Neural progenitor cell (in vitro differentiated cells): ENCODE measurements at regions not wholly inside any gene's neighbourhood (a gene's known extent, or its start where the extent isn't known, plus 50 kb on each side); places are given as distances from the start of the nearest gene placed in this dataset.

Source experiments
- DNase-seq: peaks from one replicate; pipeline ENCODE4 v3.0.0-alpha.2; 2016; ENCODE audit warnings: low spot score
- H2AFZ ChIP-seq: fragments of 200-600 bp; sonication (generic); replicated peaks from 2 replicates; pipeline ENCODE4 v1.6.1; 2016; ENCODE audit warnings: antibody characterized with exemption
- H3F3A ChIP-seq: fragments of 200-600 bp; sonication (generic); 2 replicates; pipeline ENCODE4 v1.6.1; 2016; ENCODE audit warnings: antibody characterized with exemption, low read depth
- H3K27ac ChIP-seq: fragments of 200-600 bp; sonication (generic); 2 replicates; pipeline ENCODE4 v1.5.1; 2016; ENCODE audit warnings: mild to moderate bottlenecking
- H3K27me3 ChIP-seq: fragments of 200-600 bp; sonication (generic); 2 replicates; pipeline ENCODE4 v1.6.1; 2016; ENCODE audit warnings: mild to moderate bottlenecking, moderate library complexity
- H3K36me3 ChIP-seq: fragments of 200-600 bp; sonication (generic); 2 replicates; pipeline ENCODE4 v1.5.1; 2016
- H3K4me1 ChIP-seq: fragments of 200-600 bp; sonication (generic); 2 replicates; pipeline ENCODE4 v1.6.1; 2016; ENCODE audit warnings: mixed run types
- H3K4me2 ChIP-seq: fragments of 200-600 bp; sonication (generic); 2 replicates; pipeline ENCODE4 v1.6.1; 2016
- H3K4me3 ChIP-seq: fragments of 200-600 bp; sonication (generic); 2 replicates; pipeline ENCODE4 v1.5.1; 2016
- H3K79me2 ChIP-seq: fragments of 200-600 bp; sonication (generic); 2 replicates; pipeline ENCODE4 v1.6.1; 2016; ENCODE audit warnings: low read depth
- H3K9ac ChIP-seq: fragments of 200-600 bp; sonication (generic); 2 replicates; pipeline ENCODE4 v1.6.1; 2016
- H3K9me3 ChIP-seq: fragments of 200-600 bp; sonication (generic); 2 replicates; pipeline ENCODE4 v1.5.1; 2016; ENCODE audit warnings: low read depth
- H4K20me1 ChIP-seq: fragments of 200-600 bp; sonication (generic); 2 replicates; pipeline ENCODE4 v1.6.1; 2016; ENCODE audit warnings: low read depth
- H3K27ac Mint-ChIP-seq: 3 replicates; pipeline ENCODE4 v1.8.0; 2021; ENCODE audit warnings: mixed read lengths
- H3K27me3 Mint-ChIP-seq: 2 replicates; pipeline ENCODE4 v1.8.0; 2022; ENCODE audit warnings: low read depth, mild to moderate bottlenecking, inconsistent platforms, moderate library complexity, mixed read lengths; ENCODE audit not compliant: insufficient read depth
- H3K36me3 Mint-ChIP-seq: 3 replicates; pipeline ENCODE4 v1.8.0; 2021; ENCODE audit warnings: mixed read lengths
- H3K4me1 Mint-ChIP-seq: 3 replicates; pipeline ENCODE4 v1.8.0; 2021; ENCODE audit warnings: mixed read lengths
- H3K4me3 Mint-ChIP-seq: 3 replicates; pipeline ENCODE4 v1.8.0; 2021; ENCODE audit warnings: mild to moderate bottlenecking, moderate library complexity, mixed read lengths
- H3K9me3 Mint-ChIP-seq: 3 replicates; pipeline ENCODE4 v1.8.0; 2020; ENCODE audit warnings: mixed read lengths
- EZH2 ChIP-seq: fragments of 200-600 bp; sonication (generic); IDR thresholded peaks from 2 replicates; pipeline ENCODE4 v1.6.1; 2017; ENCODE audit warnings: antibody characterized with exemption, mild to moderate bottlenecking, moderate library complexity
- EZH2phosphoT487 ChIP-seq: fragments of 200-600 bp; sonication (generic); IDR thresholded peaks from 2 replicates; pipeline ENCODE4 v1.6.1; 2017; ENCODE audit warnings: antibody characterized with exemption
- TF ChIP-seq, protein P1 (sequence below): fragments of 200-600 bp; sonication (generic); IDR thresholded peaks from 2 replicates; pipeline ENCODE4 v1.5.1; 2017; ENCODE audit warnings: antibody characterized with exemption, mild to moderate bottlenecking

DNA sequence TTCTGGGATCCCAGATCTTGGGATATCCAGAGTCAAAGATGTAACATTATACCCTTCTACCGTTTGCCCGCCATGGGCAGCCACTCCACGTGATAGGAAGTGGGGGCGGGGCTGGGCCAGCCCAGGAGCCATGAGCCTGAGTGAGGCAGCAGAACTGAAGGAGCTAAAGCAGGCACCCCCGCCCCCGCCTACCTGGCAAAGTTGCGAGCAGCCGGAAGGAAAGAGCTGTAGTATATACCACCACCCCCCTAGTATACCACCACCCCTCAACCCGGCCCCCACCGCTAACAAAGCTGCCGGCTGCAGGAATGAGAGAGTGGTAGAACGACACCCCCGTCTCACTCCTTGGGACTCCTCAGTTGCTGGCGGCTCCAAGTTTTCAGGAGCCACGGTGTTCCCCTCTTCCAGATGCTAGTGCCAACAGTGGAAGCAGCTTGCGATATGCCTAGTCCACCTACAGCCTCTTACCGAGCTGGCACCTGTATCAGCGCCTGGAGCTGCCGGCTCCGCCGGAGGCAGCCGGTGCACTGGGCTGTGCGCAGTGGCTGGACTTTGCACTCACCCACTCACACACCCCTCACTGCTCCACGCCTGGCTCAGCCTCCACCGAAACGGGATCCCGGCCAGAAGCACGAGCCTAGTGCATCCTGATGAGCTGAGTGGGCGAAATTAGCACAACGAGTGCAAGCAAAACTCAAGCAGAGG is 230.7 kb upstream of the PRR20A start:
- DNase-seq: no peak
- Mint-ChIP-seq H3K27me3 (no peaks in the 10 kb centered on the region), H3K4me1 (no peaks in the 10 kb centered on the region), H3K27ac (no peak overlapping the region), H3K4me3 (no peak overlapping the region), H3K9me3 (no peaks in the 10 kb centered on the region), H3K36me3 (no peaks in the 10 kb centered on the region)
- Histone ChIP-seq H3K79me2 (no peaks in the 10 kb centered on the region), H3K4me3 (no peak overlapping the region), H3K4me2 (no peak overlapping the region), H3K9ac (no peak overlapping the region), H3K27me3 (no peaks in the 10 kb centered on the region), H3K36me3 (no peaks in the 10 kb centered on the region), H3K27ac (no peak overlapping the region), H3K4me1 (no peaks in the 10 kb centered on the region), H4K20me1 (no peaks in the 10 kb centered on the region), H3F3A (no peaks in the 10 kb centered on the region), H3K9me3 (no peaks in the 10 kb centered on the region), H2AFZ (no peak overlapping the region)
- TF ChIP-seq EZH2phosphoT487 (no peak), EZH2 (no peak)
- TF ChIP-seq, protein P1, sequence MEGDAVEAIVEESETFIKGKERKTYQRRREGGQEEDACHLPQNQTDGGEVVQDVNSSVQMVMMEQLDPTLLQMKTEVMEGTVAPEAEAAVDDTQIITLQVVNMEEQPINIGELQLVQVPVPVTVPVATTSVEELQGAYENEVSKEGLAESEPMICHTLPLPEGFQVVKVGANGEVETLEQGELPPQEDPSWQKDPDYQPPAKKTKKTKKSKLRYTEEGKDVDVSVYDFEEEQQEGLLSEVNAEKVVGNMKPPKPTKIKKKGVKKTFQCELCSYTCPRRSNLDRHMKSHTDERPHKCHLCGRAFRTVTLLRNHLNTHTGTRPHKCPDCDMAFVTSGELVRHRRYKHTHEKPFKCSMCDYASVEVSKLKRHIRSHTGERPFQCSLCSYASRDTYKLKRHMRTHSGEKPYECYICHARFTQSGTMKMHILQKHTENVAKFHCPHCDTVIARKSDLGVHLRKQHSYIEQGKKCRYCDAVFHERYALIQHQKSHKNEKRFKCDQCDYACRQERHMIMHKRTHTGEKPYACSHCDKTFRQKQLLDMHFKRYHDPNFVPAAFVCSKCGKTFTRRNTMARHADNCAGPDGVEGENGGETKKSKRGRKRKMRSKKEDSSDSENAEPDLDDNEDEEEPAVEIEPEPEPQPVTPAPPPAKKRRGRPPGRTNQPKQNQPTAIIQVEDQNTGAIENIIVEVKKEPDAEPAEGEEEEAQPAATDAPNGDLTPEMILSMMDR: no peak

DNA sequence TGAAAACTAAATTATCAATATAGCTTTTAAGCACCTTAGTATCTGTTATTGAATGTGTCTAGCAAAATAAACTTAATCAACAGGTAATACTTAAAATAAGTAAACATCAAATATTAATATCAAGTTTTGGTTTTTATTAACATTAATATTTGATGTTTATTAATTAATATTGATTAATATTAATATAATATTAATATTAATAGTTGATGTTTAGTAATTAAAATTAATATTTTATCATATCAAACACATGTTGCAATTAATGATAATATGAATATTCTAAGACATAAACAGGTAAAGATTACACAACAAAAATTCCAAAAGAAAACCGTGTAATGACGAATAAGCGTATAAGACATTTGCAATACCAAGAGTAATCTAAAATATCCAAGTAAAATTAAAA is 222.8 kb upstream of the PRR20A start:
- Histone ChIP-seq H3F3A (no peaks in the 10 kb centered on the region), H3K9ac (no peak overlapping the region), H3K27ac (no peak overlapping the region), H3K4me1 (no peaks in the 10 kb centered on the region), H3K9me3 (no peaks in the 10 kb centered on the region), H3K27me3 (no peaks in the 10 kb centered on the region), H3K36me3 (no peaks in the 10 kb centered on the region), H3K4me3 (no peak overlapping the region), H2AFZ (no peak overlapping the region), H3K79me2 (no peaks in the 10 kb centered on the region), H4K20me1 (no peaks in the 10 kb centered on the region), H3K4me2 (no peak overlapping the region)
- TF ChIP-seq, protein P1: no peak
- TF ChIP-seq EZH2 (no peak), EZH2phosphoT487 (no peak)
- DNase-seq: no peak
- no peaks in the 10 kb centered on the region for H3K4me1 Mint-ChIP-seq
- H3K27me3 Mint-ChIP-seq: no peaks in the 10 kb centered on the region
- no peaks in the 10 kb centered on the region for H3K9me3 Mint-ChIP-seq
- no peaks in the 10 kb centered on the region for H3K36me3 Mint-ChIP-seq
- H3K4me3 Mint-ChIP-seq: no peak overlapping the region
- no peak overlapping the region for H3K27ac Mint-ChIP-seq

DNA sequence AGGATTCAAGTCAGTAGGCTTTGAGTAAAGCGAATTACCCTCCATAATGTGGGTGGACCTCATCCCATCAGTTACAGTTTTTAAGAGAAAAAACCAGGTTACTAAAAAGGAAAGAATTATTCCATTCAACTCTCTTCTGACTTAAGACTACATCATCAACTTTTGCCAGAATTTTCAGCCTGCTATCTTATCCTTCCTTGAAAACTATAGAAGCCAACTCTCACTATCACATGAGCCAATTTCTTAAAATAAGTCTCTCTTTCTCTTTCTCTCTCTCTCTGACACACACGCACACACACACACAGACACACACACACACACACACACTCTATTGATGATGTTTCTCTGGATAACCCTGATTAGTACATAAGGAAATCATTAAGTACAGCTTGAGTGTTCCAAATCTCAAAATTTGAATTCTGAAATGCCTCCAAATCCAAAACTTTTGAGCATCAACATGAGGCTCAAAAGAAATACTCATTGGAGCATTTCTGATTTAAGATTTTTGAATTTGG is 217.0 kb upstream of the PRR20A start:
- no peaks in the 10 kb centered on the region for H3K79me2 ChIP-seq
- no peak for TF ChIP-seq EZH2
- TF ChIP-seq EZH2phosphoT487: no peak
- TF ChIP-seq, protein P1: no peak
- H3K36me3 ChIP-seq: no peaks in the 10 kb centered on the region
- no peak overlapping the region for H3K4me3 ChIP-seq
- H3K27ac ChIP-seq: no peak overlapping the region
- no peaks in the 10 kb centered on the region for H3K27me3 Mint-ChIP-seq
- H4K20me1 ChIP-seq: no peaks in the 10 kb centered on the region
- no peaks in the 10 kb centered on the region for H3K9me3 Mint-ChIP-seq
- H3K4me1 Mint-ChIP-seq: no peaks in the 10 kb centered on the region
- no peak overlapping the region for H3K27ac Mint-ChIP-seq
- DNase-seq: no peak
- no peak overlapping the region for H3K4me3 Mint-ChIP-seq
- H3K36me3 Mint-ChIP-seq: no peaks in the 10 kb centered on the region
- no peaks in the 10 kb centered on the region for H3K9me3 ChIP-seq
- no peak overlapping the region for H3K4me2 ChIP-seq
- no peaks in the 10 kb centered on the region for H3K27me3 ChIP-seq
- H2AFZ ChIP-seq: no peak overlapping the region
- no peak overlapping the region for H3K9ac ChIP-seq
- no peaks in the 10 kb centered on the region for H3F3A ChIP-seq
- no peaks in the 10 kb centered on the region for H3K4me1 ChIP-seq
